HL-60 (cell line): ENCODE measurements at regions not wholly inside any gene's neighbourhood (a gene's known extent, or its start where the extent isn't known, plus 50 kb on each side); places are given as distances from the start of the nearest gene placed in this dataset.

Source experiments
- POLR2AphosphoS5 ChIP-seq: IDR thresholded peaks from 2 replicates; pipeline ENCODE4 v1.6.1; 2012; ENCODE audit warnings: low read depth
- SPI1 ChIP-seq: IDR thresholded peaks from 2 replicates; pipeline ENCODE4 v1.6.1; 2012; ENCODE audit warnings: low read depth, mild to moderate bottlenecking, borderline replicate concordance
- TF ChIP-seq, protein P1 (sequence below): IDR thresholded peaks from one replicate; pipeline ENCODE4 v1.5.1; 2011; ENCODE audit warnings: low read length, control low read depth, inconsistent platforms; ENCODE audit not compliant: insufficient read depth
- TF ChIP-seq, protein P2 (sequence below): IDR thresholded peaks from 2 replicates; pipeline ENCODE4 v1.6.1; 2012; ENCODE audit warnings: low read depth; ENCODE audit not compliant: insufficient replicate concordance

DNA sequence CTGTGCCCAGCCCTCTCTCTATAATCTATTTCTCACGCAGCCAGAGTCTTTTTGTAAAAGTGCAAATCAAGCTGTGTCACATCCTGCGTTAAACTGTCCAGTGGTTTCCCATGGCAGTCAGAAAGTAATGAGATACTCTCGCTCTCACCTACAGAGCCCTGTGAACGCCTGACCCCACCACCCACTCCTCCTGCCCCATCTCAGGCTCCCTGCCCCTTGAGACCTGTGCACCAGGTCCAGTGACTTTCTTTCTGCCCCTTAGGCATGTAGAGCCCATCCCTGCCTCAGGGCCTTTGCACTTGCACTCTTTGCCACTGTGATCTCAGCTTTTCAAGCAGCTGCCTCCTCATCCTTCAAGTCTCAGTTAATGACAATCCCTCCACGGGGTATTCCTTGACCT, 58.3 kb upstream of the RASGRP1 start:
- TF ChIP-seq, protein P1, sequence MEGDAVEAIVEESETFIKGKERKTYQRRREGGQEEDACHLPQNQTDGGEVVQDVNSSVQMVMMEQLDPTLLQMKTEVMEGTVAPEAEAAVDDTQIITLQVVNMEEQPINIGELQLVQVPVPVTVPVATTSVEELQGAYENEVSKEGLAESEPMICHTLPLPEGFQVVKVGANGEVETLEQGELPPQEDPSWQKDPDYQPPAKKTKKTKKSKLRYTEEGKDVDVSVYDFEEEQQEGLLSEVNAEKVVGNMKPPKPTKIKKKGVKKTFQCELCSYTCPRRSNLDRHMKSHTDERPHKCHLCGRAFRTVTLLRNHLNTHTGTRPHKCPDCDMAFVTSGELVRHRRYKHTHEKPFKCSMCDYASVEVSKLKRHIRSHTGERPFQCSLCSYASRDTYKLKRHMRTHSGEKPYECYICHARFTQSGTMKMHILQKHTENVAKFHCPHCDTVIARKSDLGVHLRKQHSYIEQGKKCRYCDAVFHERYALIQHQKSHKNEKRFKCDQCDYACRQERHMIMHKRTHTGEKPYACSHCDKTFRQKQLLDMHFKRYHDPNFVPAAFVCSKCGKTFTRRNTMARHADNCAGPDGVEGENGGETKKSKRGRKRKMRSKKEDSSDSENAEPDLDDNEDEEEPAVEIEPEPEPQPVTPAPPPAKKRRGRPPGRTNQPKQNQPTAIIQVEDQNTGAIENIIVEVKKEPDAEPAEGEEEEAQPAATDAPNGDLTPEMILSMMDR = no peak
- TF ChIP-seq, protein P2, sequence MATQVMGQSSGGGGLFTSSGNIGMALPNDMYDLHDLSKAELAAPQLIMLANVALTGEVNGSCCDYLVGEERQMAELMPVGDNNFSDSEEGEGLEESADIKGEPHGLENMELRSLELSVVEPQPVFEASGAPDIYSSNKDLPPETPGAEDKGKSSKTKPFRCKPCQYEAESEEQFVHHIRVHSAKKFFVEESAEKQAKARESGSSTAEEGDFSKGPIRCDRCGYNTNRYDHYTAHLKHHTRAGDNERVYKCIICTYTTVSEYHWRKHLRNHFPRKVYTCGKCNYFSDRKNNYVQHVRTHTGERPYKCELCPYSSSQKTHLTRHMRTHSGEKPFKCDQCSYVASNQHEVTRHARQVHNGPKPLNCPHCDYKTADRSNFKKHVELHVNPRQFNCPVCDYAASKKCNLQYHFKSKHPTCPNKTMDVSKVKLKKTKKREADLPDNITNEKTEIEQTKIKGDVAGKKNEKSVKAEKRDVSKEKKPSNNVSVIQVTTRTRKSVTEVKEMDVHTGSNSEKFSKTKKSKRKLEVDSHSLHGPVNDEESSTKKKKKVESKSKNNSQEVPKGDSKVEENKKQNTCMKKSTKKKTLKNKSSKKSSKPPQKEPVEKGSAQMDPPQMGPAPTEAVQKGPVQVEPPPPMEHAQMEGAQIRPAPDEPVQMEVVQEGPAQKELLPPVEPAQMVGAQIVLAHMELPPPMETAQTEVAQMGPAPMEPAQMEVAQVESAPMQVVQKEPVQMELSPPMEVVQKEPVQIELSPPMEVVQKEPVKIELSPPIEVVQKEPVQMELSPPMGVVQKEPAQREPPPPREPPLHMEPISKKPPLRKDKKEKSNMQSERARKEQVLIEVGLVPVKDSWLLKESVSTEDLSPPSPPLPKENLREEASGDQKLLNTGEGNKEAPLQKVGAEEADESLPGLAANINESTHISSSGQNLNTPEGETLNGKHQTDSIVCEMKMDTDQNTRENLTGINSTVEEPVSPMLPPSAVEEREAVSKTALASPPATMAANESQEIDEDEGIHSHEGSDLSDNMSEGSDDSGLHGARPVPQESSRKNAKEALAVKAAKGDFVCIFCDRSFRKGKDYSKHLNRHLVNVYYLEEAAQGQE = no peak
- TF ChIP-seq SPI1 (no peak), POLR2AphosphoS5 (no peak)
